ENCODE measurements at regions not wholly inside any gene's neighbourhood (a gene's known extent, or its start where the extent isn't known, plus 50 kb on each side); places are given as distances from the start of the nearest gene placed in this dataset.
A peak's percentile ranks its signal among the peaks of the same experiment; 100 is the strongest.

- TF ChIP-seq REST (IDR thresholded peaks at IDR 0.05; ENCODE audit: low read depth) (no peak), RAD21 (IDR thresholded peaks at IDR 0.05; ENCODE audit: low read depth) (no peak), CBX3 (IDR thresholded peaks at IDR 0.05; ENCODE audit: low read depth) (peak; percentile 84; the same call in 1 of the 2 replicates), ELF1 (IDR thresholded peaks at IDR 0.05; ENCODE audit: borderline replicate concordance, low read depth) (no peak), ZFX (IDR thresholded peaks at IDR 0.05) (no peak), YY1 (IDR thresholded peaks at IDR 0.05; ENCODE audit: extremely low read depth, insufficient replicate concordance, low read depth, low read length) (no peak), EZH2 (IDR thresholded peaks at IDR 0.05) (no peak), SRF (IDR thresholded peaks at IDR 0.05; ENCODE audit: low read depth) (no peak)
Measured at GRCh38 chr10:118911363-118911762, 118.2 kb upstream of the NANOS1 start (continued).

GRCh38 chr10:118912961-118913600 is 116.4 kb upstream of the NANOS1 start:
- no peak overlapping the region for H2AFZ ChIP-seq (ENCODE audit: low read depth, low read length, poor library complexity, severe bottlenecking)
- no peak overlapping the region for H3K4me2 ChIP-seq (ENCODE audit: low read length)
- CTCF ChIA-PET: interaction anchor here (0.6 kb wide), 1 partner anchor 133 kb away, joined by 3 read pairs; no protein-coding TSS in a partner anchor
- H3K9ac ChIP-seq (ENCODE audit: low read length): no peak overlapping the region
- no peaks in the 10 kb centered on the region for H3K9me2 ChIP-seq (ENCODE audit: insufficient read depth)
- DNase-seq (ENCODE audit: low read depth, low spot score) (no peak), ATAC-seq (no peak)
- no peaks in the 10 kb centered on the region for H3K27me3 ChIP-seq (ENCODE audit: insufficient read depth, low read length)
- H3K4me3 ChIP-seq (replicated peaks in 1 of 2; ENCODE audit: low read depth in 1 of 2, low read length in 2 of 2): no peak overlapping the region
- no peaks in the 10 kb centered on the region for H3K36me3 ChIP-seq (ENCODE audit: control insufficient read depth in 1 of 2, insufficient read depth in 2 of 2, low read length in 2 of 2)
- H3K27ac ChIP-seq (ENCODE audit: low read depth, low read length): no peak overlapping the region
- RAD21 ChIA-PET (ENCODE audit: low non-redundant PET in 1 of 2, low total read pairs in 2 of 2, uncharacterized antibody in 2 of 2, unreplicated experiment in 2 of 2): no interaction called here
- no peaks in the 10 kb centered on the region for H3K9me3 ChIP-seq (ENCODE audit: control insufficient read depth in 1 of 2, insufficient read depth in 1 of 2, low read depth in 1 of 2, low read length in 2 of 2)
- H3K79me2 ChIP-seq (ENCODE audit: insufficient read depth, low read length): no peaks in the 10 kb centered on the region
- no peaks in the 10 kb centered on the region for H4K20me1 ChIP-seq (ENCODE audit: insufficient read depth)
- intact Hi-C loops (cut with micrococcal nuclease): no loop called here
- peaks cover 9 to 49% of the 10 kb centered on the region in 2 experiments for H3K4me1 ChIP-seq (ENCODE audit: control insufficient read depth in 1 of 2, insufficient read depth in 2 of 2, low read length in 2 of 2)
- POLR2A ChIA-PET: interaction anchor here (0.6 kb wide), 1 partner anchor 53 kb away, joined by 3 read pairs; no protein-coding TSS in a partner anchor
- BruUV-seq (replicated peaks): no TSS peak
- TF ChIP-seq TCF7L2 (IDR thresholded peaks at IDR 0.05; ENCODE audit: borderline replicate concordance, extremely low read depth, insufficient read depth, insufficient read length) (no peak), CEBPB (IDR thresholded peaks at IDR 0.05; ENCODE audit: low read depth) (no peak), SRF (IDR thresholded peaks at IDR 0.05; ENCODE audit: low read depth) (no peak), REST (IDR thresholded peaks at IDR 0.05; ENCODE audit: low read depth) (no peak), ZBTB33 (IDR thresholded peaks at IDR 0.05; ENCODE audit: extremely low read depth, insufficient replicate concordance, low read length) (no peak), POLR2AphosphoS5 (IDR thresholded peaks at IDR 0.05; ENCODE audit: low read depth, low read length) (no peak), ATF3 (IDR thresholded peaks at IDR 0.05) (no peak), FOSL1 (IDR thresholded peaks at IDR 0.05; ENCODE audit: low read depth) (no peak), SP1 (IDR thresholded peaks at IDR 0.05; ENCODE audit: low read depth) (no peak)

Data from HCT116 (cell line).